Astrocyte of the hippocampus (primary cell): ENCODE measurements at regions not wholly inside any gene's neighbourhood (a gene's known extent, or its start where the extent isn't known, plus 50 kb on each side); places are given as distances from the start of the nearest gene placed in this dataset.
"Not testable (repeated sequence)": the region's sequence is repeated elsewhere in the genome, so short reads cannot be mapped to it uniquely, and the experiment has no call there.

Experiments used
- DNase-seq: peaks from one replicate; pipeline ENCODE4 v3.0.0; 2011; ENCODE audit warnings: low read depth, low spot score

GRCh38 chr6:14551601-14552000 is 434.0 kb downstream of the CD83 start:
- DNase-seq: not testable (repeated sequence)

- no peak for DNase-seq
These were observed 435.3 kb downstream of the CD83 start for GRCh38 chr6:14552891-14553290.

- no peak for DNase-seq
These were observed 435.9 kb downstream of the CD83 start for GRCh38 chr6:14553515-14553914.

- DNase-seq: no peak
These were observed 438.2 kb downstream of the CD83 start for GRCh38 chr6:14555804-14556203.

- DNase-seq: no peak
These were observed 442.4 kb downstream of the CD83 start for GRCh38 chr6:14559746-14560536.

- DNase-seq: not testable (repeated sequence)
These were observed 444.0 kb downstream of the CD83 start for GRCh38 chr6:14561563-14561962.

- no peak for DNase-seq
These were observed 450.3 kb downstream of the CD83 start for GRCh38 chr6:14567842-14568241.

GRCh38 chr6:14569394-14569793 is 451.8 kb downstream of the CD83 start:
- no peak for DNase-seq

- not testable (repeated sequence) for DNase-seq
These were observed 452.3 kb downstream of the CD83 start for GRCh38 chr6:14569874-14570273.

- DNase-seq: no peak
These were observed 453.4 kb downstream of the CD83 start for GRCh38 chr6:14571001-14571400.

GRCh38 chr6:14571746-14572145 is 454.2 kb downstream of the CD83 start:
- DNase-seq: no peak

- DNase-seq: no peak
These were observed 455.7 kb downstream of the CD83 start for GRCh38 chr6:14573267-14573666.

- no peak for DNase-seq
These were observed 456.2 kb downstream of the CD83 start for GRCh38 chr6:14573703-14574290.

GRCh38 chr6:14575961-14576360 is 458.4 kb downstream of the CD83 start:
- no peak for DNase-seq

- no peak for DNase-seq
These were observed 461.4 kb downstream of the CD83 start for GRCh38 chr6:14578994-14579393.

GRCh38 chr6:14582749-14583148 is 465.2 kb downstream of the CD83 start:
- no peak for DNase-seq

GRCh38 chr6:14583826-14584225 is 466.3 kb downstream of the CD83 start:
- no peak for DNase-seq

GRCh38 chr6:14584450-14584849 is 466.9 kb downstream of the CD83 start:
- no peak for DNase-seq

- DNase-seq: no peak
These were observed 468.1 kb downstream of the CD83 start for GRCh38 chr6:14585689-14586088.

- DNase-seq: no peak
These were observed 471.6 kb downstream of the CD83 start for GRCh38 chr6:14589175-14589574.

- DNase-seq: no peak
These were observed 473.0 kb downstream of the CD83 start for GRCh38 chr6:14590586-14590985.

- no peak for DNase-seq
These were observed 474.4 kb downstream of the CD83 start for GRCh38 chr6:14591998-14592397.

GRCh38 chr6:14593286-14593685 is 475.7 kb downstream of the CD83 start:
- DNase-seq: no peak
